Vagina (tissue), 2 donors: ENCODE measurements at regions not wholly inside any gene's neighbourhood (a gene's known extent, or its start where the extent isn't known, plus 50 kb on each side); places are given as distances from the start of the nearest gene placed in this dataset.

ENCODE experiments used
- POLR2A ChIP-seq, 2 donors: fragments of 450-650 bp; IDR thresholded peaks; one replicate each; pipeline ENCODE4 v1.6.1; 2017; ENCODE audit warnings: antibody characterized with exemption in 2 of 2, mild to moderate bottlenecking in 2 of 2, moderate library complexity in 2 of 2
- POLR2AphosphoS5 ChIP-seq, 2 donors: sonication (generic); formaldehyde crosslinking; IDR thresholded peaks; one replicate each; pipeline ENCODE4 v1.9.0; 2017; ENCODE audit warnings: antibody characterized with exemption in 2 of 2, mild to moderate bottlenecking in 2 of 2, low read depth in 1 of 2; ENCODE audit not compliant: insufficient read depth in 1 of 2
- TF ChIP-seq, protein P1 (sequence below), 3 experiments: fragments of 450-650 bp in 2 of 3; fragments of 200-600 bp in 1 of 3; sonication (generic) in 1 of 3; IDR thresholded peaks; one replicate each; pipeline ENCODE4 v1.5.1; 2017 to 2019; ENCODE audit warnings: antibody characterized with exemption in 3 of 3, mild to moderate bottlenecking in 2 of 3, moderate library complexity in 2 of 3

DNA sequence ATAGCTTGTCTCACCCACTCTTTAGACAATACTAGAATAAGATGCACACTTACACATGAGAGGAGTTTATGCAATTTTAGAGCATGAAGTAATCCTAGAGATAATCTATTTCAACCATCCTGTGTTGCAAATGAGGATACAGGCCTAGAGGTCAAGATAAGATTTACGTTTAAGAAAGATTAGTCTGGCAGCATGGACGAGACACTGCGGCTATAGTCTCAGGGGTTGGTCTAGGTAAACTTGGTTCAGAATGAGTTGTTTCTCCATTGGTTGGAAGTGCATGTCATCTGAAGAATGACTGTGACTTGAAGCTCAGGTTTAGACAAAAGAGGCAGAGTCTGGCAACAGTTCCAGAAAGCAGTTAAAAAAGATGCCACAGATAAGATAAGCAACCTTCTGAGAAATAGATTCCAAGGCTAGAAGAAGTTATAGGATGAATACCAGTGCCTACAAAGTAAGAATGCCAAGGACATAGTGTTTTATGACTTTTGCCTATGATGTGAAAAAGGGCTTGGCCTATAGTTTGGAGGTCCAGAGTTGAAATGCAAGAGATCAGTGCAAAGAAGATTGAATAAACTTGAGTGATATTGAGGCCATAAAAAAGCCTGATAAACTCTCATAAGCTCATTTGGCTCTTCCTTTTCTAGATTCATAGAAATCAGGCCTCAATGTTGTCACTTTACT lies 631.0 kb downstream of the SQOR start:
- TF ChIP-seq, protein P1, sequence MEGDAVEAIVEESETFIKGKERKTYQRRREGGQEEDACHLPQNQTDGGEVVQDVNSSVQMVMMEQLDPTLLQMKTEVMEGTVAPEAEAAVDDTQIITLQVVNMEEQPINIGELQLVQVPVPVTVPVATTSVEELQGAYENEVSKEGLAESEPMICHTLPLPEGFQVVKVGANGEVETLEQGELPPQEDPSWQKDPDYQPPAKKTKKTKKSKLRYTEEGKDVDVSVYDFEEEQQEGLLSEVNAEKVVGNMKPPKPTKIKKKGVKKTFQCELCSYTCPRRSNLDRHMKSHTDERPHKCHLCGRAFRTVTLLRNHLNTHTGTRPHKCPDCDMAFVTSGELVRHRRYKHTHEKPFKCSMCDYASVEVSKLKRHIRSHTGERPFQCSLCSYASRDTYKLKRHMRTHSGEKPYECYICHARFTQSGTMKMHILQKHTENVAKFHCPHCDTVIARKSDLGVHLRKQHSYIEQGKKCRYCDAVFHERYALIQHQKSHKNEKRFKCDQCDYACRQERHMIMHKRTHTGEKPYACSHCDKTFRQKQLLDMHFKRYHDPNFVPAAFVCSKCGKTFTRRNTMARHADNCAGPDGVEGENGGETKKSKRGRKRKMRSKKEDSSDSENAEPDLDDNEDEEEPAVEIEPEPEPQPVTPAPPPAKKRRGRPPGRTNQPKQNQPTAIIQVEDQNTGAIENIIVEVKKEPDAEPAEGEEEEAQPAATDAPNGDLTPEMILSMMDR (IDR thresholded peaks at IDR 0.05), result no peak
- TF ChIP-seq POLR2A (IDR thresholded peaks at IDR 0.05), result no peak
- TF ChIP-seq POLR2AphosphoS5 (IDR thresholded peaks at IDR 0.05; ENCODE audit: insufficient read depth in 1 of 2, low read depth in 1 of 2), result no peak
